Tibial nerve (tissue), 4 donors: ENCODE measurements at regions not wholly inside any gene's neighbourhood (a gene's known extent, or its start where the extent isn't known, plus 50 kb on each side); places are given as distances from the start of the nearest gene placed in this dataset.

ENCODE experiments used
- EP300 ChIP-seq, 2 donors: sonication (generic); formaldehyde crosslinking; IDR thresholded peaks; one replicate each; pipeline ENCODE4 v1.6.1; 2017; ENCODE audit warnings: antibody characterized with exemption in 2 of 2, mild to moderate bottlenecking in 1 of 2
- POLR2A ChIP-seq, 2 donors: fragments of 450-650 bp; IDR thresholded peaks; one replicate each; pipeline ENCODE4 v1.6.1; 2017; ENCODE audit warnings: antibody characterized with exemption in 2 of 2, mild to moderate bottlenecking in 2 of 2, moderate library complexity in 2 of 2
- TF ChIP-seq, protein P1 (sequence below), 5 experiments: fragments of 200-600 bp in 3 of 5; fragments of 450-650 bp in 2 of 5; sonication (generic) in 3 of 5; IDR thresholded peaks; one replicate each; pipeline ENCODE4 v1.5.1; 2016 to 2019; ENCODE audit warnings: antibody characterized with exemption in 5 of 5, mild to moderate bottlenecking in 3 of 5, moderate library complexity in 2 of 5

DNA sequence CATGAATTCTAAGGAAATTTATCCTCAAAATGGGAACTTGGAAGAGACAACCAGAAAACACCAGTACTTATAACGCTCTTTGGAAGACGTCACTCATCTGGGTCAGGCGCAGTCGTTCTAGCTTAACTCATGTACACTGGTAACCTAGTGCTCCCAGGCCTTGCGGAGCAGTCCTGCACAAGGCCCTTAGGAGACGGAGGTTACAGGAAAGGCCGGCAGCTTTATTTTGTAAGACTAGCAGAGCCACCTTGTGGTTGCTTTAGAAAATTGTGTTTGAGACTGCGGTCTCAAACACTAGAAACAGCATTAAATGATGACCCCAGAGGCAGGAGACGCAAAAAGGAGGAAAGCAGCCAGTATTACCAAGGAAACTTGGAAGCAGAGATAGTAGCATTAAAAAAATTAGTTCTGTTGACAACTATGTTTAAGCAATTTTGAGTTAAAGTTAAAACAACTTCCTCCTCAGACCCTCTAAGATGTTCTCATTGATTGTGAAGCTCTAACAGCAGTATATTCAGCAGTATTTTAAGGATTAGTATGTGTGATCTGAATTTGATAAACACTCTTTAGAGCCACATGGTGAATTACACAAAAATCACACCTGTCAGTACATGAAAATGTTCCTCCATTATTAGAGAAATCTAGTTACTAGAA lies 141.9 kb upstream of the C2CD4B start:
- TF ChIP-seq, protein P1, sequence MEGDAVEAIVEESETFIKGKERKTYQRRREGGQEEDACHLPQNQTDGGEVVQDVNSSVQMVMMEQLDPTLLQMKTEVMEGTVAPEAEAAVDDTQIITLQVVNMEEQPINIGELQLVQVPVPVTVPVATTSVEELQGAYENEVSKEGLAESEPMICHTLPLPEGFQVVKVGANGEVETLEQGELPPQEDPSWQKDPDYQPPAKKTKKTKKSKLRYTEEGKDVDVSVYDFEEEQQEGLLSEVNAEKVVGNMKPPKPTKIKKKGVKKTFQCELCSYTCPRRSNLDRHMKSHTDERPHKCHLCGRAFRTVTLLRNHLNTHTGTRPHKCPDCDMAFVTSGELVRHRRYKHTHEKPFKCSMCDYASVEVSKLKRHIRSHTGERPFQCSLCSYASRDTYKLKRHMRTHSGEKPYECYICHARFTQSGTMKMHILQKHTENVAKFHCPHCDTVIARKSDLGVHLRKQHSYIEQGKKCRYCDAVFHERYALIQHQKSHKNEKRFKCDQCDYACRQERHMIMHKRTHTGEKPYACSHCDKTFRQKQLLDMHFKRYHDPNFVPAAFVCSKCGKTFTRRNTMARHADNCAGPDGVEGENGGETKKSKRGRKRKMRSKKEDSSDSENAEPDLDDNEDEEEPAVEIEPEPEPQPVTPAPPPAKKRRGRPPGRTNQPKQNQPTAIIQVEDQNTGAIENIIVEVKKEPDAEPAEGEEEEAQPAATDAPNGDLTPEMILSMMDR (IDR thresholded peaks at IDR 0.05) = peak; percentile 42 to 76 (median 60)
- TF ChIP-seq POLR2A (IDR thresholded peaks at IDR 0.05) (no peak), EP300 (IDR thresholded peaks at IDR 0.05) (no peak)
